ENCODE measurements at regions not wholly inside any gene's neighbourhood (a gene's known extent, or its start where the extent isn't known, plus 50 kb on each side); places are given as distances from the start of the nearest gene placed in this dataset.

DNA sequence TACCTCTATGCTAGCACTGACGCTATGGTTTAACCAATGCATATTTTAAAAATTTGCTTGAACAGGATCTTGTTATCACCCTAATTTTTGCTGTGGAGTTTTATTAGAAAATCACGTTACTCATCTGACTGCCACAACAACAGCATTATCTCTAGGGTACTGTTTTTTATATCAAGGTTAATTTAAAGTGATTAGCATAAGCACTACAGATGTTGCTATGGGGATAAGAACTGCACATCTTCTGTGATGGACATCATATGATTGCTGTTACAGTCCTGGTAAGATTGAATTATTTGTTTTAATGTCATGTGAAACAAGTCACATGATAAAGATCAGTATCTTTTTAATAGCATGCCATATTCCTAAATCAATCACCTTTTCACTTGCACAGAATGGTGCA, 492.2 kb upstream of the ROBO2 start (continued):
- TF ChIP-seq, protein P1, sequence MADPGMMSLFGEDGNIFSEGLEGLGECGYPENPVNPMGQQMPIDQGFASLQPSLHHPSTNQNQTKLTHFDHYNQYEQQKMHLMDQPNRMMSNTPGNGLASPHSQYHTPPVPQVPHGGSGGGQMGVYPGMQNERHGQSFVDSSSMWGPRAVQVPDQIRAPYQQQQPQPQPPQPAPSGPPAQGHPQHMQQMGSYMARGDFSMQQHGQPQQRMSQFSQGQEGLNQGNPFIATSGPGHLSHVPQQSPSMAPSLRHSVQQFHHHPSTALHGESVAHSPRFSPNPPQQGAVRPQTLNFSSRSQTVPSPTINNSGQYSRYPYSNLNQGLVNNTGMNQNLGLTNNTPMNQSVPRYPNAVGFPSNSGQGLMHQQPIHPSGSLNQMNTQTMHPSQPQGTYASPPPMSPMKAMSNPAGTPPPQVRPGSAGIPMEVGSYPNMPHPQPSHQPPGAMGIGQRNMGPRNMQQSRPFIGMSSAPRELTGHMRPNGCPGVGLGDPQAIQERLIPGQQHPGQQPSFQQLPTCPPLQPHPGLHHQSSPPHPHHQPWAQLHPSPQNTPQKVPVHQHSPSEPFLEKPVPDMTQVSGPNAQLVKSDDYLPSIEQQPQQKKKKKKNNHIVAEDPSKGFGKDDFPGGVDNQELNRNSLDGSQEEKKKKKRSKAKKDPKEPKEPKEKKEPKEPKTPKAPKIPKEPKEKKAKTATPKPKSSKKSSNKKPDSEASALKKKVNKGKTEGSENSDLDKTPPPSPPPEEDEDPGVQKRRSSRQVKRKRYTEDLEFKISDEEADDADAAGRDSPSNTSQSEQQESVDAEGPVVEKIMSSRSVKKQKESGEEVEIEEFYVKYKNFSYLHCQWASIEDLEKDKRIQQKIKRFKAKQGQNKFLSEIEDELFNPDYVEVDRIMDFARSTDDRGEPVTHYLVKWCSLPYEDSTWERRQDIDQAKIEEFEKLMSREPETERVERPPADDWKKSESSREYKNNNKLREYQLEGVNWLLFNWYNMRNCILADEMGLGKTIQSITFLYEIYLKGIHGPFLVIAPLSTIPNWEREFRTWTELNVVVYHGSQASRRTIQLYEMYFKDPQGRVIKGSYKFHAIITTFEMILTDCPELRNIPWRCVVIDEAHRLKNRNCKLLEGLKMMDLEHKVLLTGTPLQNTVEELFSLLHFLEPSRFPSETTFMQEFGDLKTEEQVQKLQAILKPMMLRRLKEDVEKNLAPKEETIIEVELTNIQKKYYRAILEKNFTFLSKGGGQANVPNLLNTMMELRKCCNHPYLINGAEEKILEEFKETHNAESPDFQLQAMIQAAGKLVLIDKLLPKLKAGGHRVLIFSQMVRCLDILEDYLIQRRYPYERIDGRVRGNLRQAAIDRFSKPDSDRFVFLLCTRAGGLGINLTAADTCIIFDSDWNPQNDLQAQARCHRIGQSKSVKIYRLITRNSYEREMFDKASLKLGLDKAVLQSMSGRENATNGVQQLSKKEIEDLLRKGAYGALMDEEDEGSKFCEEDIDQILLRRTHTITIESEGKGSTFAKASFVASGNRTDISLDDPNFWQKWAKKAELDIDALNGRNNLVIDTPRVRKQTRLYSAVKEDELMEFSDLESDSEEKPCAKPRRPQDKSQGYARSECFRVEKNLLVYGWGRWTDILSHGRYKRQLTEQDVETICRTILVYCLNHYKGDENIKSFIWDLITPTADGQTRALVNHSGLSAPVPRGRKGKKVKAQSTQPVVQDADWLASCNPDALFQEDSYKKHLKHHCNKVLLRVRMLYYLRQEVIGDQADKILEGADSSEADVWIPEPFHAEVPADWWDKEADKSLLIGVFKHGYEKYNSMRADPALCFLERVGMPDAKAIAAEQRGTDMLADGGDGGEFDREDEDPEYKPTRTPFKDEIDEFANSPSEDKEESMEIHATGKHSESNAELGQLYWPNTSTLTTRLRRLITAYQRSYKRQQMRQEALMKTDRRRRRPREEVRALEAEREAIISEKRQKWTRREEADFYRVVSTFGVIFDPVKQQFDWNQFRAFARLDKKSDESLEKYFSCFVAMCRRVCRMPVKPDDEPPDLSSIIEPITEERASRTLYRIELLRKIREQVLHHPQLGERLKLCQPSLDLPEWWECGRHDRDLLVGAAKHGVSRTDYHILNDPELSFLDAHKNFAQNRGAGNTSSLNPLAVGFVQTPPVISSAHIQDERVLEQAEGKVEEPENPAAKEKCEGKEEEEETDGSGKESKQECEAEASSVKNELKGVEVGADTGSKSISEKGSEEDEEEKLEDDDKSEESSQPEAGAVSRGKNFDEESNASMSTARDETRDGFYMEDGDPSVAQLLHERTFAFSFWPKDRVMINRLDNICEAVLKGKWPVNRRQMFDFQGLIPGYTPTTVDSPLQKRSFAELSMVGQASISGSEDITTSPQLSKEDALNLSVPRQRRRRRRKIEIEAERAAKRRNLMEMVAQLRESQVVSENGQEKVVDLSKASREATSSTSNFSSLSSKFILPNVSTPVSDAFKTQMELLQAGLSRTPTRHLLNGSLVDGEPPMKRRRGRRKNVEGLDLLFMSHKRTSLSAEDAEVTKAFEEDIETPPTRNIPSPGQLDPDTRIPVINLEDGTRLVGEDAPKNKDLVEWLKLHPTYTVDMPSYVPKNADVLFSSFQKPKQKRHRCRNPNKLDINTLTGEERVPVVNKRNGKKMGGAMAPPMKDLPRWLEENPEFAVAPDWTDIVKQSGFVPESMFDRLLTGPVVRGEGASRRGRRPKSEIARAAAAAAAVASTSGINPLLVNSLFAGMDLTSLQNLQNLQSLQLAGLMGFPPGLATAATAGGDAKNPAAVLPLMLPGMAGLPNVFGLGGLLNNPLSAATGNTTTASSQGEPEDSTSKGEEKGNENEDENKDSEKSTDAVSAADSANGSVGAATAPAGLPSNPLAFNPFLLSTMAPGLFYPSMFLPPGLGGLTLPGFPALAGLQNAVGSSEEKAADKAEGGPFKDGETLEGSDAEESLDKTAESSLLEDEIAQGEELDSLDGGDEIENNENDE (IDR thresholded peaks at IDR 0.05; ENCODE audit: insufficient replicate concordance, low read length): no peak
- no peak for TF ChIP-seq JUND (IDR thresholded peaks at IDR 0.05; ENCODE audit: low read length)

Measured in H1 (cell line).